ENCODE measurements at regions not wholly inside any gene's neighbourhood (a gene's known extent, or its start where the extent isn't known, plus 50 kb on each side); places are given as distances from the start of the nearest gene placed in this dataset.

DNA sequence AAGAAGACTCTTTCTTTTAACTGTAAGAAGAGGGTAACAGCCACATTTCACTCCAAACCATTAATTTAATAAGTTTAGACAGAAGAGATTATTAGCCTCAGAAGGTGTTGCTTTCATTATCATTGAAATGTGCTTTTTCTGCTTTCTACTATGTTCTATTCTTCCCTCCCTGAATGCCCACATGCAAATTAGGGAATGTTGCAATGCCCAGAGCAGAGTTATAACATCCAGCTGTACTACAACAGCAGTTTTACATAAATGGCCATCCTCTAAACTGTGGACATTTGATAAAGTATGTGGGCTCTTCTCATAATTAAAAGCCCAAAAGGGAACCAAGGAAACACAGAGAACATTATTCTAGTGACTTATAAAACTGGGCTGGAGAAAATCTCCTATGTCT is 82.2 kb upstream of the SOD1 start:
- peak overlapping the region; percentile 37 for H2AFZ ChIP-seq (ENCODE audit: insufficient read depth, low read depth, low read length, poor library complexity, severe bottlenecking)
- H3K9me3 Mint-ChIP-seq, result peaks cover 0 to 11% (median 10%) of the 10 kb centered on the region in 7 donors
- H3K27ac ChIP-seq (ENCODE audit: low read depth in 1 of 2, low read length in 2 of 2), result no peak overlapping the region
- no peaks in the 10 kb centered on the region for H3K36me3 ChIP-seq (replicated peaks in 1 of 2; ENCODE audit: control insufficient read depth in 1 of 2, insufficient read depth in 2 of 2, low read length in 2 of 2)
- H3K27ac Mint-ChIP-seq, result peak overlapping the region in 3 of 7 donors; percentile 3 to 26 (median 21)
- H3K36me3 Mint-ChIP-seq, result no peaks in the 10 kb centered on the region
- H3K4me1 Mint-ChIP-seq, result peaks cover 13% of the 10 kb centered on the region
- peak overlapping the region in 1 of 2 donors; percentile 11 for H3K4me3 Mint-ChIP-seq
- H4K20me1 ChIP-seq (ENCODE audit: insufficient read depth, low read length), result no peaks in the 10 kb centered on the region
- peak; percentile 6 to 30 (median 10) for DNase-seq
- H3K4me2 ChIP-seq (replicated peaks; ENCODE audit: extremely low read depth, low read length, poor library complexity, severe bottlenecking), result peak overlapping the region; percentile 35
- no peaks in the 10 kb centered on the region for H3K27me3 ChIP-seq (ENCODE audit: control insufficient read depth in 2 of 2, insufficient read depth in 2 of 2, low read length in 2 of 2)
- intact Hi-C loops (cut with micrococcal nuclease), result no loop called here
- peak overlapping the region in 1 of 3 experiments; percentile 17 for H3K4me3 ChIP-seq (replicated peaks in 1 of 3; ENCODE audit: low read depth in 2 of 3, low read length in 3 of 3)
- H3K27me3 Mint-ChIP-seq (ENCODE audit: low read depth in 3 of 3), result peaks cover 0 to 2% (median 2%) of the 10 kb centered on the region in 3 donors
- H3K4me1 ChIP-seq (ENCODE audit: control insufficient read depth in 1 of 2, insufficient read depth in 2 of 2, low read length in 2 of 2), result peaks cover 9 to 12% of the 10 kb centered on the region in 2 donors
- H3K79me2 ChIP-seq (ENCODE audit: insufficient read depth, low read length), result no peaks in the 10 kb centered on the region
- H3K9ac ChIP-seq (ENCODE audit: insufficient read depth, low read length, poor library complexity, severe bottlenecking), result no peak overlapping the region
- TF ChIP-seq, protein P1, sequence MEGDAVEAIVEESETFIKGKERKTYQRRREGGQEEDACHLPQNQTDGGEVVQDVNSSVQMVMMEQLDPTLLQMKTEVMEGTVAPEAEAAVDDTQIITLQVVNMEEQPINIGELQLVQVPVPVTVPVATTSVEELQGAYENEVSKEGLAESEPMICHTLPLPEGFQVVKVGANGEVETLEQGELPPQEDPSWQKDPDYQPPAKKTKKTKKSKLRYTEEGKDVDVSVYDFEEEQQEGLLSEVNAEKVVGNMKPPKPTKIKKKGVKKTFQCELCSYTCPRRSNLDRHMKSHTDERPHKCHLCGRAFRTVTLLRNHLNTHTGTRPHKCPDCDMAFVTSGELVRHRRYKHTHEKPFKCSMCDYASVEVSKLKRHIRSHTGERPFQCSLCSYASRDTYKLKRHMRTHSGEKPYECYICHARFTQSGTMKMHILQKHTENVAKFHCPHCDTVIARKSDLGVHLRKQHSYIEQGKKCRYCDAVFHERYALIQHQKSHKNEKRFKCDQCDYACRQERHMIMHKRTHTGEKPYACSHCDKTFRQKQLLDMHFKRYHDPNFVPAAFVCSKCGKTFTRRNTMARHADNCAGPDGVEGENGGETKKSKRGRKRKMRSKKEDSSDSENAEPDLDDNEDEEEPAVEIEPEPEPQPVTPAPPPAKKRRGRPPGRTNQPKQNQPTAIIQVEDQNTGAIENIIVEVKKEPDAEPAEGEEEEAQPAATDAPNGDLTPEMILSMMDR (IDR thresholded peaks at IDR 0.05), result no peak
- H3K9me3 ChIP-seq (replicated peaks in 1 of 2; ENCODE audit: control insufficient read depth in 1 of 2, insufficient read depth in 1 of 2, low read length in 2 of 2), result peaks cover 3 to 5% of the 10 kb centered on the region in 2 donors

DNA sequence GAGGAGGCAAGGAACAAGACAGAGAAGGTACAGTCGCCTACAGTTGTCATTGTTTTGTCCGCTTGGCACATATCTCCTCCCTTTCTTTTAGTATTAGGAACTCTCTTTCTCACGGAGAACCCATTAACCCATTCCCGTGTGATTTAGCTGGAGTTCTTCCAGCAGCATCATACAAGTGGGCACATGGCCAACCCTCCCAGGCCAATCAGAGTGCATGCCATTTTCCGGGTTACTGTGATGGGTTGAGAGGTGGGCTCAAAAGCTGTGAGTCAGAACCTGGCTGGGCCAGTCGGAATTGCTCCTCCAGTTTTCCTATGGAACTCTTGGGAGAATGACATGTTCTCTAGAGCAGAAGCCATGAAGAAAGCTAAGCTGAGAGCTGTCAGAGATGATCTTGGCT is 83.1 kb upstream of the SOD1 start:
- H3K36me3 Mint-ChIP-seq, result no peaks in the 10 kb centered on the region
- no peak overlapping the region for H3K27ac ChIP-seq (ENCODE audit: low read depth in 1 of 2, low read length in 2 of 2)
- peaks cover 9 to 12% of the 10 kb centered on the region in 2 donors for H3K4me1 ChIP-seq (ENCODE audit: control insufficient read depth in 1 of 2, insufficient read depth in 2 of 2, low read length in 2 of 2)
- H3K36me3 ChIP-seq (replicated peaks in 1 of 2; ENCODE audit: control insufficient read depth in 1 of 2, insufficient read depth in 2 of 2, low read length in 2 of 2), result no peaks in the 10 kb centered on the region
- H3K9me3 ChIP-seq (replicated peaks in 1 of 2; ENCODE audit: control insufficient read depth in 1 of 2, insufficient read depth in 1 of 2, low read length in 2 of 2), result peaks cover 3 to 5% of the 10 kb centered on the region in 2 donors
- 90% methylated on average over 2 of the region's 6 CpGs for WGBS (ENCODE audit: insufficient coverage)
- H3K4me2 ChIP-seq (replicated peaks; ENCODE audit: extremely low read depth, low read length, poor library complexity, severe bottlenecking), result no peak overlapping the region
- intact Hi-C loops (cut with micrococcal nuclease), result no loop called here
- DNase-seq, result no peak
- no peak overlapping the region for H3K9ac ChIP-seq (ENCODE audit: insufficient read depth, low read length, poor library complexity, severe bottlenecking)
- no peak overlapping the region for H3K4me3 ChIP-seq (replicated peaks in 1 of 3; ENCODE audit: low read depth in 2 of 3, low read length in 3 of 3)
- H3K4me1 Mint-ChIP-seq, result peaks cover 13% of the 10 kb centered on the region
- peaks cover 0 to 4% (median 2%) of the 10 kb centered on the region in 3 donors for H3K27me3 Mint-ChIP-seq (ENCODE audit: low read depth in 3 of 3)
- H2AFZ ChIP-seq (ENCODE audit: insufficient read depth, low read depth, low read length, poor library complexity, severe bottlenecking), result no peak overlapping the region
- peaks cover 0 to 11% (median 10%) of the 10 kb centered on the region in 7 donors for H3K9me3 Mint-ChIP-seq
- no peaks in the 10 kb centered on the region for H3K27me3 ChIP-seq (ENCODE audit: control insufficient read depth in 2 of 2, insufficient read depth in 2 of 2, low read length in 2 of 2)
- TF ChIP-seq, protein P1 (IDR thresholded peaks at IDR 0.05), result no peak
- H3K4me3 Mint-ChIP-seq, result no peak overlapping the region
- no peaks in the 10 kb centered on the region for H4K20me1 ChIP-seq (ENCODE audit: insufficient read depth, low read length)
- H3K27ac Mint-ChIP-seq, result no peak overlapping the region
- no peaks in the 10 kb centered on the region for H3K79me2 ChIP-seq (ENCODE audit: insufficient read depth, low read length)

Measured in CD14-positive monocyte (primary cell).